CD14-positive monocyte (primary cell): ENCODE measurements at regions not wholly inside any gene's neighbourhood (a gene's known extent, or its start where the extent isn't known, plus 50 kb on each side); places are given as distances from the start of the nearest gene placed in this dataset.

Experiments used
- DNase-seq, 3 donors: peaks; one replicate each; pipeline ENCODE4 v3.0.0-alpha.2; 2011 to 2022
- H2AFZ ChIP-seq: 2 replicates; pipeline ENCODE4 v1.6.0; 2012; ENCODE audit warnings: mild to moderate bottlenecking, low read depth, low read length, inconsistent platforms; ENCODE audit not compliant: insufficient read depth, poor library complexity, severe bottlenecking
- H3K27ac ChIP-seq, 2 donors: 1 replicate in 1 of 2; 2 replicates in 1 of 2; pipeline ENCODE4 v1.5.1; 2012 to 2013; ENCODE audit warnings: low read length in 2 of 2, control low read depth in 1 of 2, inconsistent platforms in 1 of 2, low read depth in 1 of 2, mild to moderate bottlenecking in 1 of 2
- H3K27me3 ChIP-seq, 2 donors: one replicate each; pipeline versions ENCODE4 v1.6.0 to v1.6.1; 2011 to 2013; ENCODE audit warnings: low read length in 2 of 2; ENCODE audit not compliant: control insufficient read depth in 2 of 2, insufficient read depth in 2 of 2
- H3K36me3 ChIP-seq, 2 donors: replicated peaks in 1 of 2; 1 replicate in 1 of 2; 2 replicates in 1 of 2; pipeline versions ENCODE4 v1.5.1 to v1.6.1; 2012 to 2013; ENCODE audit warnings: low read length in 2 of 2, control low read depth in 1 of 2, inconsistent platforms in 1 of 2, mild to moderate bottlenecking in 1 of 2; ENCODE audit not compliant: insufficient read depth in 2 of 2, control insufficient read depth in 1 of 2
- H3K4me1 ChIP-seq, 2 donors: 1 replicate in 1 of 2; 2 replicates in 1 of 2; pipeline versions ENCODE4 v1.5.1 to v1.6.1; 2012 to 2013; ENCODE audit warnings: low read length in 2 of 2, control low read depth in 1 of 2, inconsistent platforms in 1 of 2, mild to moderate bottlenecking in 1 of 2, moderate library complexity in 1 of 2; ENCODE audit not compliant: insufficient read depth in 2 of 2, control insufficient read depth in 1 of 2
- H3K4me2 ChIP-seq: replicated peaks from 2 replicates; pipeline ENCODE3; 2012; ENCODE audit warnings: low read length, moderate library complexity, mild to moderate bottlenecking; ENCODE audit not compliant: poor library complexity, severe bottlenecking; ENCODE audit errors: extremely low read depth
- H3K4me3 ChIP-seq, 3 experiments: fragments of 200-600 bp in 1 of 3; sonication (generic) in 1 of 3; replicated peaks in 1 of 3; 1 replicate in 2 of 3; 2 replicates in 1 of 3; pipeline ENCODE4 v1.5.1; 2011 to 2013; ENCODE audit warnings: low read length in 3 of 3, mild to moderate bottlenecking in 3 of 3, control low read depth in 2 of 3, low read depth in 2 of 3, inconsistent platforms in 1 of 3, moderate library complexity in 1 of 3
- H3K79me2 ChIP-seq: 2 replicates; pipeline ENCODE4 v1.6.0; 2012; ENCODE audit warnings: mild to moderate bottlenecking, control low read depth, inconsistent platforms, low read length, moderate library complexity; ENCODE audit not compliant: insufficient read depth
- H3K9ac ChIP-seq: 2 replicates; pipeline ENCODE4 v1.6.0; 2017; ENCODE audit warnings: low read length, mild to moderate bottlenecking; ENCODE audit not compliant: insufficient read depth, poor library complexity, severe bottlenecking
- H3K9me3 ChIP-seq, 2 donors: replicated peaks in 1 of 2; 1 replicate in 1 of 2; 2 replicates in 1 of 2; pipeline versions ENCODE4 v1.5.1 to v1.6.1; 2012 to 2013; ENCODE audit warnings: low read length in 2 of 2, control low read depth in 1 of 2; ENCODE audit not compliant: control insufficient read depth in 1 of 2, insufficient read depth in 1 of 2
- H4K20me1 ChIP-seq: 2 replicates; pipeline ENCODE4 v1.6.0; 2012; ENCODE audit warnings: mild to moderate bottlenecking, low read length, control low read depth, moderate library complexity; ENCODE audit not compliant: insufficient read depth
- H3K27ac Mint-ChIP-seq, 7 donors: one replicate each; pipeline ENCODE4 v1.8.0; 2020; ENCODE audit warnings: mild to moderate bottlenecking in 7 of 7, mixed read lengths in 7 of 7, moderate library complexity in 6 of 7, inconsistent platforms in 2 of 7
- H3K27me3 Mint-ChIP-seq, 3 donors: one replicate each; pipeline ENCODE4 v1.8.0; 2021 to 2022; ENCODE audit warnings: low read depth in 3 of 3, mild to moderate bottlenecking in 3 of 3, mixed read lengths in 3 of 3, moderate library complexity in 3 of 3, inconsistent platforms in 1 of 3
- H3K36me3 Mint-ChIP-seq, 2 donors: one replicate each; pipeline ENCODE4 v1.8.0; 2020; ENCODE audit warnings: mixed read lengths in 2 of 2, inconsistent platforms in 1 of 2, mild to moderate bottlenecking in 1 of 2
- H3K4me1 Mint-ChIP-seq: one replicate; pipeline ENCODE4 v1.8.0; 2020; ENCODE audit warnings: mild to moderate bottlenecking, mixed read lengths
- H3K4me3 Mint-ChIP-seq, 2 donors: one replicate each; pipeline ENCODE4 v1.8.0; 2020; ENCODE audit warnings: mild to moderate bottlenecking in 2 of 2, mixed read lengths in 2 of 2, moderate library complexity in 1 of 2
- H3K9me3 Mint-ChIP-seq, 7 donors: one replicate each; pipeline ENCODE4 v1.8.0; 2020 to 2022; ENCODE audit warnings: mixed read lengths in 7 of 7, mild to moderate bottlenecking in 6 of 7, moderate library complexity in 6 of 7, inconsistent platforms in 2 of 7
- CTCF ChIP-seq: fragments of 200-600 bp; IDR thresholded peaks from one replicate; pipeline ENCODE4 v1.8.0; 2022; ENCODE audit warnings: antibody characterized with exemption, mild to moderate bottlenecking
- WGBS: methylation state at CpG from one replicate; pipeline ENCODE4 v1.1.5; 2013; ENCODE audit warnings: missing lambda C conversion rate; ENCODE audit not compliant: insufficient coverage; 5-methylcytosine and 5-hydroxymethylcytosine counted together
- intact Hi-C, 2 donors: fragments of 100-400 bp; cut with micrococcal nuclease; formaldehyde crosslinking; loops; one replicate each; pipeline versions ENCODE4 v1.15.0 to v1.15.1; 2023

GRCh38 chr1:191752342-191752741 lies 405.9 kb upstream of the RGS18 start:
- H3K4me3 ChIP-seq: no peak overlapping the region
- no peaks in the 10 kb centered on the region for H3K4me1 ChIP-seq
- no peaks in the 10 kb centered on the region for H3K79me2 ChIP-seq
- H3K9ac ChIP-seq: no peak overlapping the region
- no peak overlapping the region for H2AFZ ChIP-seq
- H3K27ac ChIP-seq: no peak overlapping the region
- no peaks in the 10 kb centered on the region for H3K4me1 Mint-ChIP-seq
- intact Hi-C loops: no loop called here
- no peak overlapping the region for H3K4me2 ChIP-seq
- H3K9me3 ChIP-seq: peaks cover 2 to 8% of the 10 kb centered on the region in 2 donors
- no peak for DNase-seq
- no peak overlapping the region for H3K4me3 Mint-ChIP-seq
- no peaks in the 10 kb centered on the region for H3K36me3 ChIP-seq
- no CpG with 5 or more reads among the region's 4 CpGs for WGBS
- peaks cover 0 to 2% (median 0%) of the 10 kb centered on the region in 3 donors for H3K27me3 Mint-ChIP-seq
- no peaks in the 10 kb centered on the region for H3K27me3 ChIP-seq
- no peaks in the 10 kb centered on the region for H3K36me3 Mint-ChIP-seq
- TF ChIP-seq CTCF: no peak
- no peaks in the 10 kb centered on the region for H4K20me1 ChIP-seq
- H3K9me3 Mint-ChIP-seq: peaks cover 3 to 16% (median 5%) of the 10 kb centered on the region in 7 donors
- H3K27ac Mint-ChIP-seq: no peak overlapping the region

- Histone ChIP-seq H3K36me3 (no peaks in the 10 kb centered on the region), H3K79me2 (no peaks in the 10 kb centered on the region), H2AFZ (no peak overlapping the region), H3K9ac (no peak overlapping the region), H3K4me2 (no peak overlapping the region), H3K9me3 (peaks cover 2 to 8% of the 10 kb centered on the region in 2 donors), H3K27ac (no peak overlapping the region), H3K27me3 (no peaks in the 10 kb centered on the region), H3K4me1 (no peaks in the 10 kb centered on the region), H3K4me3 (no peak overlapping the region), H4K20me1 (no peaks in the 10 kb centered on the region)
- TF ChIP-seq CTCF: no peak
- intact Hi-C loops: no loop called here
- Mint-ChIP-seq H3K9me3 (peaks cover 0 to 3% (median 2%) of the 10 kb centered on the region in 7 donors), H3K27me3 (no peaks in the 10 kb centered on the region), H3K4me3 (no peak overlapping the region), H3K27ac (no peak overlapping the region), H3K4me1 (no peaks in the 10 kb centered on the region), H3K36me3 (no peaks in the 10 kb centered on the region)
- no CpG with 5 or more reads among the region's 2 CpGs for WGBS
- no peak for DNase-seq
Observed at GRCh38 chr1:191760016-191760415, 398.2 kb upstream of the RGS18 start.
